Smooth muscle cell (in vitro differentiated cells): ENCODE measurements at regions not wholly inside any gene's neighbourhood (a gene's known extent, or its start where the extent isn't known, plus 50 kb on each side); places are given as distances from the start of the nearest gene placed in this dataset.

Experiments used
- DNase-seq: peaks from one replicate; lab custom pipeline; 2025; ENCODE audit not compliant: unreplicated experiment; lab: John Stamatoyannopoulos, UW
- H2AFZ ChIP-seq: fragments of 200-600 bp; sonication (generic); 2 replicates; pipeline ENCODE4 v1.6.0; 2016; ENCODE audit warnings: antibody characterized with exemption, low read depth, mild to moderate bottlenecking
- H3F3A ChIP-seq: fragments of 200-600 bp; sonication (generic); 2 replicates; pipeline ENCODE4 v1.6.0; 2017; ENCODE audit warnings: antibody characterized with exemption, low read depth
- H3K27ac ChIP-seq: fragments of 200-600 bp; sonication (generic); 2 replicates; pipeline ENCODE4 v1.5.1; 2016; ENCODE audit warnings: low read depth, mild to moderate bottlenecking
- H3K27me3 ChIP-seq: fragments of 200-600 bp; sonication (generic); 2 replicates; pipeline ENCODE4 v1.6.1; 2016; ENCODE audit warnings: low read depth, mild to moderate bottlenecking
- H3K36me3 ChIP-seq: fragments of 200-600 bp; sonication (generic); 2 replicates; pipeline ENCODE4 v1.5.1; 2016; ENCODE audit warnings: low read depth
- H3K4me1 ChIP-seq: fragments of 200-600 bp; sonication (generic); 2 replicates; pipeline ENCODE4 v1.5.1; 2016; ENCODE audit warnings: low read depth
- H3K4me2 ChIP-seq: fragments of 200-600 bp; sonication (generic); 2 replicates; pipeline ENCODE4 v1.6.0; 2016; ENCODE audit warnings: mild to moderate bottlenecking
- H3K4me3 ChIP-seq: fragments of 200-600 bp; sonication (generic); 2 replicates; pipeline ENCODE4 v1.5.1; 2016; ENCODE audit warnings: mild to moderate bottlenecking
- H3K79me2 ChIP-seq: fragments of 200-600 bp; sonication (generic); 2 replicates; pipeline ENCODE4 v1.6.0; 2016; ENCODE audit warnings: low read depth, mild to moderate bottlenecking
- H3K9ac ChIP-seq: fragments of 200-600 bp; sonication (generic); 2 replicates; pipeline ENCODE4 v1.6.0; 2016; ENCODE audit warnings: low read depth
- H3K9me3 ChIP-seq: fragments of 200-600 bp; sonication (generic); replicated peaks from 2 replicates; pipeline ENCODE4 v1.5.1; 2016; ENCODE audit warnings: low read depth
- H4K20me1 ChIP-seq: fragments of 200-600 bp; sonication (generic); 2 replicates; pipeline ENCODE4 v1.6.0; 2016; ENCODE audit warnings: low read depth
- CTCF ChIP-seq: fragments of 200-600 bp; sonication (generic); IDR thresholded peaks from 2 replicates; pipeline ENCODE4 v1.5.1; 2017; ENCODE audit warnings: borderline replicate concordance, mild to moderate bottlenecking, antibody characterized with exemption; ENCODE audit not compliant: insufficient read depth, poor library complexity, severe bottlenecking
- WGBS: methylation state at CpG from one replicate; pipeline ENCODE4 v1.1.7; 2016; ENCODE audit warnings: low lambda C conversion rate; 5-methylcytosine and 5-hydroxymethylcytosine counted together

- no peak overlapping the region for H3K27ac ChIP-seq
Observed at GRCh38 chr6:6736791-6737654, 148.5 kb downstream of the LY86 start.

DNA sequence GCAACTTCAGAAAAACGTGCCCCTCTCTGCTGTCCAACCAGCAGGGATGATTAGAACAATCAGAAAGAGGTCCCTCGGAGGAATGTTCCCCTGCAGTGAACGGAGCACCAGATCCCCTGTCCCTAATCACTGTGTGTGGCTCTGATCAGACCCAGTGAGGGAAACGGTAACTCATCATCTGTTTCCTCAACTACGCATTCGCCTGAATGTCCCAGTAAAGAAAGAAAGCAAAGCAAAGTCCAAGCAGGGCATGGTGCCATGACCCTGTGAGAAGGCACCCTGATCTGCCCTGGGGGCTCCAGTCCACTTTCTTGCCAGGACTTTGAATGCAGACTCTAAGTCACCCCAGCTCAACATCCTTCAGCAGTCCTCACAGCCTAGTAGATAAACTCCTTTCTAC lies 149.2 kb downstream of the LY86 start:
- no peak for DNase-seq
- Histone ChIP-seq H3K36me3 (no peaks in the 10 kb centered on the region), H3F3A (no peaks in the 10 kb centered on the region), H3K27me3 (no peaks in the 10 kb centered on the region), H3K4me2 (peak overlapping the region; percentile 74), H4K20me1 (no peaks in the 10 kb centered on the region), H3K9me3 (no peaks in the 10 kb centered on the region), H3K9ac (no peak overlapping the region), H2AFZ (peak overlapping the region; percentile 82), H3K27ac (no peak overlapping the region), H3K4me3 (no peak overlapping the region), H3K4me1 (peaks cover 6% of the 10 kb centered on the region), H3K79me2 (no peaks in the 10 kb centered on the region)
- TF ChIP-seq CTCF, result no peak
- WGBS, result 60% methylated on average over 6 of the region's 6 CpGs

More at GRCh38 chr6:6736791-6737654, 148.5 kb downstream of the LY86 start:
- Histone ChIP-seq H3K4me2 (peak overlapping the region; percentile 74), H3K9me3 (no peaks in the 10 kb centered on the region), H2AFZ (peak overlapping the region; percentile 82), H3K9ac (no peak overlapping the region), H4K20me1 (no peaks in the 10 kb centered on the region), H3K79me2 (no peaks in the 10 kb centered on the region), H3F3A (no peaks in the 10 kb centered on the region), H3K4me3 (peak overlapping the region; percentile 38), H3K27me3 (no peaks in the 10 kb centered on the region), H3K36me3 (no peaks in the 10 kb centered on the region), H3K4me1 (peaks cover 6% of the 10 kb centered on the region)
- 57% methylated on average over 34 of the region's 34 CpGs for WGBS
- DNase-seq, result no peak
- no peak for TF ChIP-seq CTCF

GRCh38 chr6:6738108-6738507 lies 149.6 kb downstream of the LY86 start:
- no peak for TF ChIP-seq CTCF
- H3K9ac ChIP-seq, result no peak overlapping the region
- 92% methylated on average over 2 of the region's 2 CpGs for WGBS
- no peaks in the 10 kb centered on the region for H4K20me1 ChIP-seq
- no peak overlapping the region for H3K27ac ChIP-seq
- H3K27me3 ChIP-seq, result no peaks in the 10 kb centered on the region
- no peaks in the 10 kb centered on the region for H3K79me2 ChIP-seq
- DNase-seq, result no peak
- no peaks in the 10 kb centered on the region for H3K9me3 ChIP-seq
- H3F3A ChIP-seq, result no peaks in the 10 kb centered on the region
- H3K4me1 ChIP-seq, result peaks cover 6% of the 10 kb centered on the region
- H2AFZ ChIP-seq, result no peak overlapping the region
- no peaks in the 10 kb centered on the region for H3K36me3 ChIP-seq
- H3K4me2 ChIP-seq, result no peak overlapping the region
- no peak overlapping the region for H3K4me3 ChIP-seq
